Colonic mucosa (tissue), 4 donors: ENCODE measurements at regions not wholly inside any gene's neighbourhood (a gene's known extent, or its start where the extent isn't known, plus 50 kb on each side); places are given as distances from the start of the nearest gene placed in this dataset.

Experiments
- DNase-seq: peaks from one replicate; pipeline ENCODE4 v3.0.0-alpha.2; 2020
- H3K27ac ChIP-seq: fragments of 200-600 bp; one replicate; pipeline ENCODE4 v1.8.0; 2021
- H3K27me3 ChIP-seq: fragments of 200-600 bp; one replicate; pipeline ENCODE4 v1.8.0; 2021
- H3K36me3 ChIP-seq: fragments of 200-600 bp; one replicate; pipeline ENCODE4 v1.8.0; 2021
- H3K4me1 ChIP-seq: fragments of 200-600 bp; one replicate; pipeline ENCODE4 v1.8.0; 2021; ENCODE audit warnings: mild to moderate bottlenecking
- H3K4me3 ChIP-seq: fragments of 200-600 bp; one replicate; pipeline ENCODE4 v1.8.0; 2021
- H3K9ac ChIP-seq, 2 donors: one replicate each; pipeline ENCODE4 v1.7.0; 2013; ENCODE audit warnings: control low read depth in 2 of 2, low read depth in 2 of 2, low read length in 2 of 2
- H3K9me3 ChIP-seq: fragments of 200-600 bp; one replicate; pipeline ENCODE4 v1.8.0; 2021
- intact Hi-C: fragments of 100-400 bp; cut with DNase I; formaldehyde crosslinking; loops from one replicate; pipeline ENCODE4 v1.14.1; 2022
- TF ChIP-seq, protein P1 (sequence below): fragments of 200-600 bp; IDR thresholded peaks from one replicate; pipeline ENCODE4 v1.8.0; 2022; ENCODE audit warnings: antibody characterized with exemption, mild to moderate bottlenecking
- donor health status: healthy.
- donor health status: DM: no; HTN: no; CAD: no.
- donor health status: DM: no; HTN: no; CAD: no.

DNA sequence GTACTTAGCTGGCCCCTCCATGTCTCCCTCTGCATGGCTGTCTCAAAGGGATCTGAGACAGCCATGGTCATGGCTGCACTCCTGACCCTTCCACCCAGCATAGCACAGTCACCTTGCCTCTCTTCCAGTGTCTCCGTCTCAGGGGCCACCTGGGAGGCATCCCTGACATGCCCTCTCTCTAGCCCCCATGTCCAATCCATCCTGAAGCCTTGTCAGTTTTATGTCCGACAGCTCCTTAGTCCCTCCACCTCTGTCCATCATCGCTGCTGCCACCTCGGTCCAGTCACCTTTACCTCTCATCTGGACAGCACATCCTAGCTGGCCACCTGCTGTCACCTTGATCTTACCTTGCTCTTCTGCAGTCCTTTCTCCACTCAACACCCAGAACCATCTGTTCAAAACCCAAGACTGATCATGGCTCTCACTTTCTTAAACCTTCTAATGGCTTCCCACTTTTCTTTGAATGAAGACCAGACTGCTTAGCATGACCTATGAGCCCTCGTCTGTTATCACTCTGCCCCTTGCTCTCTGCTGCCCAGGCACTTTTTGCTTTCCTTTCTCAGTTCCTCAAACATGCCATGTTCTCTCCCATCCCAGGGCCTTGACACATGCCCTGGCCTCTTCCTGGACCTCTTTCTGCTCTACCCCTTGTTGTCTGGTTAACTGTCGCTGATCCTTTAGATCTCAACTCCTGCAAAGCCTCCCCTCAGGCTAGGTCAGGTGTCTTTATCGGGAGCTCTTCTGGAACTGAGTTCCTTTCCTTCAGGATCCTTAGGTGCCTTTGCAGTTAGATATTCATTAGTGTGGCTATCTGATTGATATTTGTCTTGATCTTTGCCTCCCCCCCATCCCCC lies 181.8 kb upstream of the PITX1 start:
- H3K27me3 ChIP-seq: no peaks in the 10 kb centered on the region
- H3K9me3 ChIP-seq: no peaks in the 10 kb centered on the region
- H3K27ac ChIP-seq: no peak overlapping the region
- intact Hi-C loops: no loop called here
- TF ChIP-seq, protein P1, sequence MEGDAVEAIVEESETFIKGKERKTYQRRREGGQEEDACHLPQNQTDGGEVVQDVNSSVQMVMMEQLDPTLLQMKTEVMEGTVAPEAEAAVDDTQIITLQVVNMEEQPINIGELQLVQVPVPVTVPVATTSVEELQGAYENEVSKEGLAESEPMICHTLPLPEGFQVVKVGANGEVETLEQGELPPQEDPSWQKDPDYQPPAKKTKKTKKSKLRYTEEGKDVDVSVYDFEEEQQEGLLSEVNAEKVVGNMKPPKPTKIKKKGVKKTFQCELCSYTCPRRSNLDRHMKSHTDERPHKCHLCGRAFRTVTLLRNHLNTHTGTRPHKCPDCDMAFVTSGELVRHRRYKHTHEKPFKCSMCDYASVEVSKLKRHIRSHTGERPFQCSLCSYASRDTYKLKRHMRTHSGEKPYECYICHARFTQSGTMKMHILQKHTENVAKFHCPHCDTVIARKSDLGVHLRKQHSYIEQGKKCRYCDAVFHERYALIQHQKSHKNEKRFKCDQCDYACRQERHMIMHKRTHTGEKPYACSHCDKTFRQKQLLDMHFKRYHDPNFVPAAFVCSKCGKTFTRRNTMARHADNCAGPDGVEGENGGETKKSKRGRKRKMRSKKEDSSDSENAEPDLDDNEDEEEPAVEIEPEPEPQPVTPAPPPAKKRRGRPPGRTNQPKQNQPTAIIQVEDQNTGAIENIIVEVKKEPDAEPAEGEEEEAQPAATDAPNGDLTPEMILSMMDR: no peak
- H3K9ac ChIP-seq: no peak overlapping the region
- peak; percentile 3 for DNase-seq
- no peak overlapping the region for H3K4me3 ChIP-seq
- H3K4me1 ChIP-seq: no peaks in the 10 kb centered on the region
- H3K36me3 ChIP-seq: no peaks in the 10 kb centered on the region

GRCh38 chr5:135214897-135215616 lies 181.0 kb upstream of the PITX1 start:
- no peak overlapping the region for H3K4me3 ChIP-seq
- no peaks in the 10 kb centered on the region for H3K36me3 ChIP-seq
- no peak overlapping the region for H3K27ac ChIP-seq
- no peaks in the 10 kb centered on the region for H3K27me3 ChIP-seq
- TF ChIP-seq, protein P1: no peak
- no peaks in the 10 kb centered on the region for H3K9me3 ChIP-seq
- H3K4me1 ChIP-seq: no peaks in the 10 kb centered on the region
- intact Hi-C loops: no loop called here
- peak; percentile 15 for DNase-seq
- no peak overlapping the region for H3K9ac ChIP-seq

DNA sequence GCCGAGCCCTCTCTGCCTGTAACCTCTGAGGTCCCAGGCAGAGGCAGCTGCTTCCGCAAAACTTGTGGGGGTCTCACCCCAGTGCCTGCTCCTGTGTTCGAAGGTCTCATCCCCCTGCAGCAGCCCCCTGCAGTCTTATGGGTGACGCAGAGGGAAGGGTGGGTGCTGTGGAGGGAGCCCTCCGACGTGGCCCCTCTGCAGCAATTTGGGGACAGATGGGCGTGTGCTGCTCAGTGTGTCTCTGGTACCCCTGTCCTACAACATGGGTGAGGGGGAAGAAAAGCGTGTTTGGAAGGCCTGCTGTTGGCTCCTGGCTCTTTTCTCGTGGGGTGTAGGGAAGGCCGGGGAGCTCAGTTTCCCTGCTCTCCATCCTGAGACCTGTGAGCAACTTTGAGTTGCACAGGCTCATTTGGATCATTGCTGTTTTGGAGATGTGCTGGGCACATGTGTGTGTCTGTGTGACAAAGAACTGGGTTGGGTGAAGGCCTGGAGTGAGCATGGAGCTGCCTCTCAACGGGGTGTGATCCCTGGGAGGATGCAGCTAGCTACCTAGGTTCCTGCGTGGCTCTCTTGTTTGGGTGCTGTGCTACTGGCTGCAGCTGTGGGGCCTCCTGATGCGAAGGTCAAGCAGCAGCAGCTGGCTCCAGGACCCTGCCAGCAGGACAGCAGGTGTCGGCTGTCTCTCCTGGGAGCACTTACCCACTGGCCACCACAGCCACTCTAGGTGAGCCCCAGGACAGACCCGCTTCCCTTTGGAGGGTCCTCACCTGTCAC lies 179.6 kb upstream of the PITX1 start:
- intact Hi-C loops: no loop called here
- Histone ChIP-seq H3K36me3 (no peaks in the 10 kb centered on the region), H3K4me1 (no peaks in the 10 kb centered on the region), H3K4me3 (no peak overlapping the region), H3K9ac (no peak overlapping the region), H3K27me3 (no peaks in the 10 kb centered on the region), H3K27ac (no peak overlapping the region), H3K9me3 (no peaks in the 10 kb centered on the region)
- TF ChIP-seq, protein P1: no peak
- peak; percentile 10 for DNase-seq

DNA sequence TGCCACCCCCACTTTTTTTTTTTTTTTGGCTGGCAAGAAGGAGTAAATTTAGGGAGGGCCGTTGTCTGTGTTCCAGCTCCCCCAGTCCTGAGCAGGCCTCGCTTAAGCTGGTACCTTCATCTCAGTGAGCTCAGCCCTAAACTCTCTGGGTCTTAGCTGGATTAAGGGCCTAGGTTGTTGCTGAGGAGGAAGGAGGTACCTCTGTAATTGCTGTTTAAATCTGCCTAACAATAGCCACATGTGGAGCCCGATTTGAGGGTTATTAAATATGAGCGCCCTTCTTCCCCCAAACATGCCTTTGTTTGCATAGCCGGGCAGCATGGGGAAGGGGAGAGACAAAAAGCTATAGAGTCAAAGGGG lies 179.0 kb upstream of the PITX1 start:
- no peaks in the 10 kb centered on the region for H3K27me3 ChIP-seq
- no peak overlapping the region for H3K4me3 ChIP-seq
- H3K36me3 ChIP-seq: no peaks in the 10 kb centered on the region
- H3K9me3 ChIP-seq: no peaks in the 10 kb centered on the region
- H3K27ac ChIP-seq: no peak overlapping the region
- no peak overlapping the region for H3K9ac ChIP-seq
- DNase-seq: no peak
- intact Hi-C loops: no loop called here
- TF ChIP-seq, protein P1: no peak
- H3K4me1 ChIP-seq: no peaks in the 10 kb centered on the region

- H3K27me3 ChIP-seq: no peaks in the 10 kb centered on the region
- H3K4me3 ChIP-seq: no peak overlapping the region
- H3K27ac ChIP-seq: no peak overlapping the region
- no peaks in the 10 kb centered on the region for H3K36me3 ChIP-seq
- no peaks in the 10 kb centered on the region for H3K9me3 ChIP-seq
- intact Hi-C loops: no loop called here
- no peak overlapping the region for H3K9ac ChIP-seq
- TF ChIP-seq, protein P1: no peak
- peak; percentile 16 for DNase-seq
- H3K4me1 ChIP-seq: no peaks in the 10 kb centered on the region
These were observed 178.5 kb upstream of the PITX1 start for GRCh38 chr5:135212361-135213026.
